ENCODE measurements at regions not wholly inside any gene's neighbourhood (a gene's known extent, or its start where the extent isn't known, plus 50 kb on each side); places are given as distances from the start of the nearest gene placed in this dataset.

DNA sequence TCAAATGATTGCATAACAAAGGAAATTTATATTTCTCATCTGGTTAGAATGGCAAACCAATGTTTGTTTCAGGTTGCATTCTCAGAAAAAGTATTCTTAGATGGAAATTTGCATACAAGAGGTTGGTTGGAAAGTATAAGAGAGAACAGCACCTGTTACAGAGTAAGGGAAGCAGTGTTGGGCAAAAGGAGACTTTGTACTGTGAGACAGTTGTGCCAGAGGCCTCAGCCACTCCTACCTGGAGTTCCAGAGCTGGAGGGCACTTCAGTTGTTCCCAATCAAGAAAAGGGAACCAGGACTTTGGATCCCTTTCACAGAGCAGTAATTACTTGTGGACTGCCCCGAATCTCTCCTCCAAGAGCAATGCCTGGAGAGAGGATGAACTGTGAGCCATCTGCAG is 81.8 kb downstream of the SPRY2 start:
- no peaks in the 10 kb centered on the region for H3K27me3 ChIP-seq (ENCODE audit: insufficient read depth, low read length)
- H3K4me2 ChIP-seq (ENCODE audit: insufficient read depth, low read length), result no peak overlapping the region
- no peak overlapping the region for H2AFZ ChIP-seq (ENCODE audit: low read length)
- TF ChIP-seq, protein P1, sequence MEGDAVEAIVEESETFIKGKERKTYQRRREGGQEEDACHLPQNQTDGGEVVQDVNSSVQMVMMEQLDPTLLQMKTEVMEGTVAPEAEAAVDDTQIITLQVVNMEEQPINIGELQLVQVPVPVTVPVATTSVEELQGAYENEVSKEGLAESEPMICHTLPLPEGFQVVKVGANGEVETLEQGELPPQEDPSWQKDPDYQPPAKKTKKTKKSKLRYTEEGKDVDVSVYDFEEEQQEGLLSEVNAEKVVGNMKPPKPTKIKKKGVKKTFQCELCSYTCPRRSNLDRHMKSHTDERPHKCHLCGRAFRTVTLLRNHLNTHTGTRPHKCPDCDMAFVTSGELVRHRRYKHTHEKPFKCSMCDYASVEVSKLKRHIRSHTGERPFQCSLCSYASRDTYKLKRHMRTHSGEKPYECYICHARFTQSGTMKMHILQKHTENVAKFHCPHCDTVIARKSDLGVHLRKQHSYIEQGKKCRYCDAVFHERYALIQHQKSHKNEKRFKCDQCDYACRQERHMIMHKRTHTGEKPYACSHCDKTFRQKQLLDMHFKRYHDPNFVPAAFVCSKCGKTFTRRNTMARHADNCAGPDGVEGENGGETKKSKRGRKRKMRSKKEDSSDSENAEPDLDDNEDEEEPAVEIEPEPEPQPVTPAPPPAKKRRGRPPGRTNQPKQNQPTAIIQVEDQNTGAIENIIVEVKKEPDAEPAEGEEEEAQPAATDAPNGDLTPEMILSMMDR (IDR thresholded peaks at IDR 0.05; ENCODE audit: extremely low read depth, low read depth, low read length), result no peak
- DNase-seq (ENCODE audit: insufficient read length, low spot score, missing footprints), result no peak
- H3K4me3 ChIP-seq (ENCODE audit: insufficient read depth, low read length), result no peak overlapping the region
- no peaks in the 10 kb centered on the region for H4K20me1 ChIP-seq (ENCODE audit: insufficient read depth, low read length)
- H3K27ac ChIP-seq (ENCODE audit: low read depth, low read length), result no peak overlapping the region
- H3K36me3 ChIP-seq (ENCODE audit: insufficient read depth, low read length), result no peaks in the 10 kb centered on the region
- H3K4me1 ChIP-seq (ENCODE audit: insufficient read depth, low read length), result no peaks in the 10 kb centered on the region
- H3K9me3 ChIP-seq (ENCODE audit: low read depth, low read length), result peaks cover under 1% of the 10 kb centered on the region
- H3K79me2 ChIP-seq (ENCODE audit: insufficient read depth, low read length), result no peaks in the 10 kb centered on the region

DNA sequence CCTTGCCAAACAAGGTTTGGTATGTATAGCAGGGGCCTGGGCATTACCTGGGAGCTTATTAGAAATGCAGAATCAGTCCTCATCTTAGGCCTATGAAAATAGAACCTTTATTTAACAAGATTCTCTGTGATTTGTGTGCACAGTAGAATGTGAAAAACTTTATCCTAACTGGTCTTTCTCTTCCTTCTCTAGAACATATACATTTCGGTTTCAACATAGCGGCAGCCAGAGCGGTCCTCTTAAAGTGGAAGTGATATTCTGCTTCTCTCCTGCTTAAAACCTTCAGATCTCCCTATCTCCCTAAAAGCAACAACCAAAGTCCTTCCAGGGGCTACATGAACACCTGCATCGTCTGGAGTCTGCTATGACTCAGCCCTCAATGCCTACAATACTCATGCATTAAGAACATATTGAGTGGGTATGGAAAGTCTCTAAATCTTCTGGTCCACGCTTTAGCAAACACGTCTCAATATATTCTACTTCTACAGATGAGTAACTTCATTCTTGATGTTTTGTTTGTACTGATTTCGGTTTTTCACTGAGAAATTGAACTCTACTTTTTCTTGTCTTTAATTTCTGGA is 84.5 kb downstream of the SPRY2 start:
- Histone ChIP-seq H3K9me3 (ENCODE audit: low read depth, low read length) (no peaks in the 10 kb centered on the region), H3K79me2 (ENCODE audit: insufficient read depth, low read length) (no peaks in the 10 kb centered on the region), H3K27me3 (ENCODE audit: insufficient read depth, low read length) (no peaks in the 10 kb centered on the region), H3K4me3 (ENCODE audit: insufficient read depth, low read length) (no peak overlapping the region), H4K20me1 (ENCODE audit: insufficient read depth, low read length) (no peaks in the 10 kb centered on the region), H3K27ac (ENCODE audit: low read depth, low read length) (no peak overlapping the region), H2AFZ (ENCODE audit: low read length) (no peak overlapping the region), H3K4me1 (ENCODE audit: insufficient read depth, low read length) (no peaks in the 10 kb centered on the region), H3K36me3 (ENCODE audit: insufficient read depth, low read length) (no peaks in the 10 kb centered on the region), H3K4me2 (ENCODE audit: insufficient read depth, low read length) (no peak overlapping the region)
- TF ChIP-seq, protein P1 (IDR thresholded peaks at IDR 0.05; ENCODE audit: extremely low read depth, low read depth, low read length), result no peak
- no peak for DNase-seq (ENCODE audit: insufficient read length, low spot score, missing footprints)

- DNase-seq (ENCODE audit: insufficient read length, low spot score, missing footprints), result no peak
- Histone ChIP-seq H3K79me2 (ENCODE audit: insufficient read depth, low read length) (no peaks in the 10 kb centered on the region), H3K4me1 (ENCODE audit: insufficient read depth, low read length) (no peaks in the 10 kb centered on the region), H3K4me2 (ENCODE audit: insufficient read depth, low read length) (no peak overlapping the region), H4K20me1 (ENCODE audit: insufficient read depth, low read length) (no peaks in the 10 kb centered on the region), H3K4me3 (ENCODE audit: insufficient read depth, low read length) (no peak overlapping the region), H2AFZ (ENCODE audit: low read length) (no peak overlapping the region), H3K27me3 (ENCODE audit: insufficient read depth, low read length) (no peaks in the 10 kb centered on the region), H3K36me3 (ENCODE audit: insufficient read depth, low read length) (no peaks in the 10 kb centered on the region), H3K9me3 (ENCODE audit: low read depth, low read length) (no peaks in the 10 kb centered on the region), H3K27ac (ENCODE audit: low read depth, low read length) (no peak overlapping the region)
- TF ChIP-seq, protein P1 (IDR thresholded peaks at IDR 0.05; ENCODE audit: extremely low read depth, low read depth, low read length), result no peak
Measured at GRCh38 chr13:80255946-80256345, 85.0 kb downstream of the SPRY2 start.

- Histone ChIP-seq H2AFZ (ENCODE audit: low read length) (no peak overlapping the region), H3K36me3 (ENCODE audit: insufficient read depth, low read length) (no peaks in the 10 kb centered on the region), H3K79me2 (ENCODE audit: insufficient read depth, low read length) (no peaks in the 10 kb centered on the region), H3K4me3 (ENCODE audit: insufficient read depth, low read length) (no peak overlapping the region), H3K27me3 (ENCODE audit: insufficient read depth, low read length) (no peaks in the 10 kb centered on the region), H3K27ac (ENCODE audit: low read depth, low read length) (no peak overlapping the region), H3K4me1 (ENCODE audit: insufficient read depth, low read length) (peaks cover 4% of the 10 kb centered on the region), H3K4me2 (ENCODE audit: insufficient read depth, low read length) (no peak overlapping the region), H4K20me1 (ENCODE audit: insufficient read depth, low read length) (no peaks in the 10 kb centered on the region), H3K9me3 (ENCODE audit: low read depth, low read length) (no peaks in the 10 kb centered on the region)
- TF ChIP-seq, protein P1 (IDR thresholded peaks at IDR 0.05; ENCODE audit: extremely low read depth, low read depth, low read length), result no peak
- no peak for DNase-seq (ENCODE audit: insufficient read length, low spot score, missing footprints)
Measured at GRCh38 chr13:80251403-80251802, 89.5 kb downstream of the SPRY2 start.
